WTC11 (cell line): ENCODE measurements at regions not wholly inside any gene's neighbourhood (a gene's known extent, or its start where the extent isn't known, plus 50 kb on each side); places are given as distances from the start of the nearest gene placed in this dataset.

Experiments used
- ATF1 ChIP-seq: sonication (generic); formaldehyde crosslinking; IDR thresholded peaks from 2 replicates; pipeline ENCODE4 v1.8.1; 2023; ENCODE audit warnings: mild to moderate bottlenecking, moderate library complexity, missing genetic modification reagents
- CTCF ChIP-seq: fragments of 200-600 bp; IDR thresholded peaks from 2 replicates; pipeline ENCODE4 v1.8.0; 2022; ENCODE audit warnings: antibody characterized with exemption
- HMGXB4 ChIP-seq: sonication (generic); formaldehyde crosslinking; IDR thresholded peaks from 2 replicates; pipeline ENCODE4 v1.8.1; 2023; ENCODE audit warnings: mild to moderate bottlenecking, moderate library complexity, missing genetic modification reagents
- JUN ChIP-seq: sonication (generic); formaldehyde crosslinking; IDR thresholded peaks from 2 replicates; pipeline ENCODE4 v1.8.0; 2023; ENCODE audit warnings: mild to moderate bottlenecking, missing genetic modification reagents
- NR2C2 ChIP-seq: sonication (generic); formaldehyde crosslinking; IDR thresholded peaks from 2 replicates; pipeline ENCODE4 v1.8.0; 2022; ENCODE audit warnings: mild to moderate bottlenecking, missing genetic modification reagents
- RELA ChIP-seq: sonication (generic); formaldehyde crosslinking; IDR thresholded peaks from 2 replicates; pipeline ENCODE4 v1.8.1; 2022; ENCODE audit warnings: missing genetic modification reagents, mild to moderate bottlenecking, borderline replicate concordance
- ZNF232 ChIP-seq: sonication (generic); formaldehyde crosslinking; IDR thresholded peaks from 2 replicates; pipeline ENCODE4 v1.8.0; 2022; ENCODE audit warnings: mild to moderate bottlenecking, missing genetic modification reagents

GRCh38 chr16:64136314-64136713 lies 985.5 kb downstream of the CDH11 start:
- TF ChIP-seq ZNF232 (CRISPR knock-in tag): no peak
- no peak for TF ChIP-seq CTCF
- TF ChIP-seq NR2C2 (CRISPR knock-in tag): no peak
- no peak for TF ChIP-seq RELA
- no peak for TF ChIP-seq HMGXB4 (CRISPR knock-in tag)
- TF ChIP-seq JUN (CRISPR knock-in tag): no peak
- TF ChIP-seq ATF1 (CRISPR knock-in tag): no peak
